Osteoblast (primary cell): ENCODE measurements at regions not wholly inside any gene's neighbourhood (a gene's known extent, or its start where the extent isn't known, plus 50 kb on each side); places are given as distances from the start of the nearest gene placed in this dataset.
A peak's percentile ranks its signal among the peaks of the same experiment; 100 is the strongest.

Experiments used
- DNase-seq: peaks from one replicate; pipeline ENCODE4 v3.0.0; 2011; ENCODE audit warnings: low spot score, mixed read lengths; ENCODE audit not compliant: insufficient read length; ENCODE audit errors: missing footprints
- H2AFZ ChIP-seq: 2 replicates; pipeline ENCODE4 v1.6.0; 2011; ENCODE audit warnings: mild to moderate bottlenecking, low read length
- H3K27ac ChIP-seq: 2 replicates; pipeline ENCODE4 v1.5.1; 2011; ENCODE audit warnings: mild to moderate bottlenecking, low read depth, low read length, moderate library complexity
- H3K27me3 ChIP-seq: 2 replicates; pipeline ENCODE4 v1.6.0; 2012; ENCODE audit warnings: mild to moderate bottlenecking, control low read depth, inconsistent platforms, low read length, moderate library complexity; ENCODE audit not compliant: insufficient read depth
- H3K36me3 ChIP-seq: 2 replicates; pipeline ENCODE4 v1.5.1; 2011; ENCODE audit warnings: mild to moderate bottlenecking, low read length, control low read depth, moderate library complexity; ENCODE audit not compliant: insufficient read depth
- H3K4me1 ChIP-seq: 2 replicates; pipeline ENCODE4 v1.5.1; 2011; ENCODE audit warnings: mild to moderate bottlenecking, low read length, control low read depth, moderate library complexity; ENCODE audit not compliant: insufficient read depth
- H3K4me2 ChIP-seq: 2 replicates; pipeline ENCODE4 v1.6.0; 2011; ENCODE audit warnings: mild to moderate bottlenecking, low read length; ENCODE audit not compliant: insufficient read depth
- H3K4me3 ChIP-seq: fragments of 200-600 bp; sonication (generic); 3 replicates; pipeline ENCODE4 v1.5.1; 2012; ENCODE audit warnings: mild to moderate bottlenecking, low read length, inconsistent platforms; ENCODE audit not compliant: insufficient read depth
- H3K79me2 ChIP-seq: 2 replicates; pipeline ENCODE4 v1.6.0; 2012; ENCODE audit warnings: mild to moderate bottlenecking, low read length, control low read depth, inconsistent platforms; ENCODE audit not compliant: insufficient read depth
- H3K9me3 ChIP-seq: 2 replicates; pipeline ENCODE4 v1.5.1; 2011; ENCODE audit warnings: low read depth, low read length, control low read depth
- H4K20me1 ChIP-seq: 2 replicates; pipeline ENCODE4 v1.6.0; 2012; ENCODE audit warnings: mild to moderate bottlenecking, low read length, control low read depth; ENCODE audit not compliant: insufficient read depth
- CTCF ChIP-seq: IDR thresholded peaks from 2 replicates; pipeline ENCODE4 v1.5.1; 2011; ENCODE audit warnings: mild to moderate bottlenecking, low read depth, low read length, moderate library complexity; ENCODE audit errors: extremely low read depth

- Histone ChIP-seq H3K27me3 (no peaks in the 10 kb centered on the region), H3K4me2 (no peak overlapping the region), H3K9me3 (peaks cover 1% of the 10 kb centered on the region), H4K20me1 (no peaks in the 10 kb centered on the region), H3K27ac (no peak overlapping the region), H3K79me2 (no peaks in the 10 kb centered on the region), H3K4me3 (no peak overlapping the region), H2AFZ (no peak overlapping the region), H3K36me3 (no peaks in the 10 kb centered on the region), H3K4me1 (no peaks in the 10 kb centered on the region)
- DNase-seq = no peak
- TF ChIP-seq CTCF = no peak
Observed at GRCh38 chr4:54378461-54378860, 149.4 kb downstream of the PDGFRA start.

- no peak for DNase-seq
- Histone ChIP-seq H4K20me1 (no peaks in the 10 kb centered on the region), H2AFZ (no peak overlapping the region)
Observed at GRCh38 chr4:54384152-54384551, 155.1 kb downstream of the PDGFRA start.

GRCh38 chr4:54384563-54384962 lies 155.5 kb downstream of the PDGFRA start:
- TF ChIP-seq CTCF = peak; percentile 56
- no peak overlapping the region for H3K4me3 ChIP-seq
- H2AFZ ChIP-seq = no peak overlapping the region
- H3K4me1 ChIP-seq = no peaks in the 10 kb centered on the region
- H3K79me2 ChIP-seq = no peaks in the 10 kb centered on the region
- H3K36me3 ChIP-seq = no peaks in the 10 kb centered on the region
- H3K9me3 ChIP-seq = no peaks in the 10 kb centered on the region
- H3K4me2 ChIP-seq = no peak overlapping the region
- no peak overlapping the region for H3K27ac ChIP-seq
- H3K27me3 ChIP-seq = no peaks in the 10 kb centered on the region
- H4K20me1 ChIP-seq = no peaks in the 10 kb centered on the region
- no peak for DNase-seq

More at GRCh38 chr4:54384152-54384551, 155.1 kb downstream of the PDGFRA start:
- Histone ChIP-seq H3K4me2 (no peak overlapping the region), H3K36me3 (no peaks in the 10 kb centered on the region), H3K27me3 (no peaks in the 10 kb centered on the region), H3K27ac (no peak overlapping the region), H3K79me2 (no peaks in the 10 kb centered on the region), H3K9me3 (no peaks in the 10 kb centered on the region), H3K4me1 (no peaks in the 10 kb centered on the region), H3K4me3 (no peak overlapping the region)
- no peak for TF ChIP-seq CTCF

GRCh38 chr4:54386042-54386669 lies 157.1 kb downstream of the PDGFRA start:
- no peaks in the 10 kb centered on the region for H3K4me1 ChIP-seq
- TF ChIP-seq CTCF = no peak
- no peaks in the 10 kb centered on the region for H4K20me1 ChIP-seq
- no peaks in the 10 kb centered on the region for H3K36me3 ChIP-seq
- no peak for DNase-seq
- no peaks in the 10 kb centered on the region for H3K79me2 ChIP-seq
- no peak overlapping the region for H3K4me2 ChIP-seq
- H3K4me3 ChIP-seq = no peak overlapping the region
- no peak overlapping the region for H3K27ac ChIP-seq
- H3K27me3 ChIP-seq = no peaks in the 10 kb centered on the region
- no peak overlapping the region for H2AFZ ChIP-seq
- H3K9me3 ChIP-seq = no peaks in the 10 kb centered on the region
